ENCODE measurements at regions not wholly inside any gene's neighbourhood (a gene's known extent, or its start where the extent isn't known, plus 50 kb on each side); places are given as distances from the start of the nearest gene placed in this dataset.

- H3K4me3 ChIP-seq = no peak overlapping the region
- intact Hi-C loops (cut with DNase I; ENCODE audit: low total_unique reads) = no loop called here
- H3K27ac ChIP-seq = no peak overlapping the region
- H3K4me1 ChIP-seq = no peaks in the 10 kb centered on the region
- DNase-seq = no peak
- H3K9me3 ChIP-seq = no peaks in the 10 kb centered on the region
- H3K36me3 ChIP-seq = no peaks in the 10 kb centered on the region
- no peak for TF ChIP-seq CTCF (IDR thresholded peaks at IDR 0.05)
- H3K27me3 ChIP-seq = no peaks in the 10 kb centered on the region
Observed at GRCh38 chr13:53341144-53341510, 312.5 kb downstream of the OLFM4 start.

GRCh38 chr13:53342623-53343360 lies 314.2 kb downstream of the OLFM4 start:
- Histone ChIP-seq H3K27me3 (no peaks in the 10 kb centered on the region), H3K27ac (no peak overlapping the region), H3K4me1 (no peaks in the 10 kb centered on the region), H3K9me3 (no peaks in the 10 kb centered on the region), H3K36me3 (no peaks in the 10 kb centered on the region), H3K4me3 (no peak overlapping the region)
- no peak for DNase-seq
- no peak for TF ChIP-seq CTCF (IDR thresholded peaks at IDR 0.05)
- intact Hi-C loops (cut with DNase I; ENCODE audit: low total_unique reads) = no loop called here

- intact Hi-C loops (cut with DNase I; ENCODE audit: low total_unique reads) = no loop called here
Observed at GRCh38 chr13:53343361-53343744, 314.7 kb downstream of the OLFM4 start.

DNA sequence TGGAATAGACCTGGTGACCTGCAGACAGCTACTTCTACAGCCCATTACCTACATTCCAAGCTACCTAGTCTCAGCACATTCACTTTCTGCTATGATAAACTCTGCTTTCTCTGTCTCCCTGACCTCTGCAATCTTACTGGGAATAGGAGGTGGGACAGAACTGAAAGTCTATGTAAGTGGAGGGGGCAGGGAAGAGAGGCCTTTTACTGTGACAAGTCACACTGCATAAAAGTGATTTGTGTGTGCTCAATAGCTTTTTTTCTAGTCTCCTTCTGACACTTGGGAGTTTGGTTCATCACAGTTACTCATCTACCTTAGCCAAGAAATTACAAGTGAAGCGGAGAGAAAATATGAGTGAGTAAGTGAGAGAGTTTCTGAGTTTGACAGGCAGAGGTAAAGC lies 322.4 kb downstream of the OLFM4 start:
- Histone ChIP-seq H3K27me3 (no peaks in the 10 kb centered on the region), H3K27ac (no peak overlapping the region), H3K9me3 (no peaks in the 10 kb centered on the region), H3K4me1 (no peaks in the 10 kb centered on the region), H3K4me3 (no peak overlapping the region), H3K36me3 (no peaks in the 10 kb centered on the region)
- TF ChIP-seq CTCF (IDR thresholded peaks at IDR 0.05) = no peak
- no peak for DNase-seq
- intact Hi-C loops (cut with DNase I; ENCODE audit: low total_unique reads) = no loop called here

More at GRCh38 chr13:53343361-53343744, 314.7 kb downstream of the OLFM4 start:
- DNase-seq = no peak
- Histone ChIP-seq H3K4me3 (no peak overlapping the region), H3K27ac (no peak overlapping the region), H3K9me3 (no peaks in the 10 kb centered on the region), H3K4me1 (no peaks in the 10 kb centered on the region), H3K27me3 (no peaks in the 10 kb centered on the region), H3K36me3 (no peaks in the 10 kb centered on the region)
- TF ChIP-seq CTCF (IDR thresholded peaks at IDR 0.05) = no peak

DNA sequence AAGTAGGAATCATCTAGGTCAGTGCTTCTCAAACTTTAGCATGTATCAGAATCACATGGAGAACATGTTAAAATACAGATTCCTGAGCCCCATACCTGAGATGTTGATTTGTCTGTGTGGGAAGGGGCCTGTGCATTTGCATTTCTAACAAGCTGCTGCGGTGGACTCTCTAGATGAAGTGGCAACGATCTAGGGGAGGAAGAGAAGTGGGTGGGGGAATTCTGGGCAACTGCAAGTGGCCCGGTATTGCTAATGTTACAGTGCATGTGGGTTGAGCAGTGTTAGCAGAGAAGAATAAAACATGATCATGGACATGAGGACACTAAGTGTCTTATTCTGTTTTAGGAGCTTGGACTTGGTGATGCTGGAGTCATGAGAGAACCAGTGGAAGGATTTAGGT lies 329.0 kb downstream of the OLFM4 start:
- no peaks in the 10 kb centered on the region for H3K36me3 ChIP-seq
- intact Hi-C loops (cut with DNase I; ENCODE audit: low total_unique reads) = no loop called here
- H3K9me3 ChIP-seq = no peaks in the 10 kb centered on the region
- H3K27me3 ChIP-seq = no peaks in the 10 kb centered on the region
- no peak overlapping the region for H3K4me3 ChIP-seq
- H3K27ac ChIP-seq = no peak overlapping the region
- TF ChIP-seq CTCF (IDR thresholded peaks at IDR 0.05) = no peak
- no peak for DNase-seq
- no peaks in the 10 kb centered on the region for H3K4me1 ChIP-seq

DNA sequence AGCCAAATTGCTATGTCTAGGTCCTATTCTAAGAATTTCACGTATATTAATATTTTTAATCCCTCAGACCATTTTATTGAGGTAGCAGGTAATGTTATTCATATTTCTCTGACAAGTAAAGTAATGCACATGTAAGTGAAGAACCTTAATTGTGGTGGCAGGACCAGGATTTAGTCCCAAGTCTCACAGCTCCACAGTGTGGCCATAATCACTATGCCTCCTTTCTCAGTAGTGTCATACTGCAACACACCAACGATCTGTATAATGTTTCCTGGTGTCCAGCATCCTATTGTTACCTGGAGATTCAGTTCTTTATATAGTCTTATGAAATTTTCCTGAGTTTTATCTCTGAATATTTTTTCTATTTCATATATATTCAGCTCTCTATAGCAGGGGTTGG lies 340.3 kb downstream of the OLFM4 start:
- no peak for DNase-seq
- intact Hi-C loops (cut with DNase I; ENCODE audit: low total_unique reads) = no loop called here
- Histone ChIP-seq H3K27ac (no peak overlapping the region), H3K4me3 (no peak overlapping the region), H3K9me3 (no peaks in the 10 kb centered on the region), H3K36me3 (no peaks in the 10 kb centered on the region), H3K27me3 (no peaks in the 10 kb centered on the region), H3K4me1 (no peaks in the 10 kb centered on the region)
- TF ChIP-seq CTCF (IDR thresholded peaks at IDR 0.05) = no peak

Data from tibial artery (tissue), 4 donors.